Gastroesophageal sphincter (tissue), 3 donors: ENCODE measurements at regions not wholly inside any gene's neighbourhood (a gene's known extent, or its start where the extent isn't known, plus 50 kb on each side); places are given as distances from the start of the nearest gene placed in this dataset.

Experiments
- EP300 ChIP-seq: sonication (generic); formaldehyde crosslinking; IDR thresholded peaks from one replicate; pipeline ENCODE4 v1.6.1; 2017; ENCODE audit warnings: antibody characterized with exemption, mild to moderate bottlenecking
- POLR2A ChIP-seq, 2 donors: fragments of 450-650 bp; IDR thresholded peaks; one replicate each; pipeline ENCODE4 v1.6.1; 2017; ENCODE audit warnings: antibody characterized with exemption in 2 of 2, mild to moderate bottlenecking in 2 of 2, moderate library complexity in 1 of 2
- POLR2AphosphoS5 ChIP-seq: sonication (generic); formaldehyde crosslinking; IDR thresholded peaks from one replicate; pipeline ENCODE4 v1.6.1; 2017; ENCODE audit warnings: antibody characterized with exemption
- TF ChIP-seq, protein P1 (sequence below), 4 experiments: fragments of 200-600 bp in 2 of 4; fragments of 450-650 bp in 2 of 4; sonication (generic) in 1 of 4; IDR thresholded peaks; one replicate each; pipeline ENCODE4 v1.5.1; 2017 to 2019; ENCODE audit warnings: antibody characterized with exemption in 4 of 4, mild to moderate bottlenecking in 2 of 4, moderate library complexity in 2 of 4

GRCh38 chr13:108030769-108031168, 184.6 kb downstream of the LIG4 start:
- TF ChIP-seq, protein P1, sequence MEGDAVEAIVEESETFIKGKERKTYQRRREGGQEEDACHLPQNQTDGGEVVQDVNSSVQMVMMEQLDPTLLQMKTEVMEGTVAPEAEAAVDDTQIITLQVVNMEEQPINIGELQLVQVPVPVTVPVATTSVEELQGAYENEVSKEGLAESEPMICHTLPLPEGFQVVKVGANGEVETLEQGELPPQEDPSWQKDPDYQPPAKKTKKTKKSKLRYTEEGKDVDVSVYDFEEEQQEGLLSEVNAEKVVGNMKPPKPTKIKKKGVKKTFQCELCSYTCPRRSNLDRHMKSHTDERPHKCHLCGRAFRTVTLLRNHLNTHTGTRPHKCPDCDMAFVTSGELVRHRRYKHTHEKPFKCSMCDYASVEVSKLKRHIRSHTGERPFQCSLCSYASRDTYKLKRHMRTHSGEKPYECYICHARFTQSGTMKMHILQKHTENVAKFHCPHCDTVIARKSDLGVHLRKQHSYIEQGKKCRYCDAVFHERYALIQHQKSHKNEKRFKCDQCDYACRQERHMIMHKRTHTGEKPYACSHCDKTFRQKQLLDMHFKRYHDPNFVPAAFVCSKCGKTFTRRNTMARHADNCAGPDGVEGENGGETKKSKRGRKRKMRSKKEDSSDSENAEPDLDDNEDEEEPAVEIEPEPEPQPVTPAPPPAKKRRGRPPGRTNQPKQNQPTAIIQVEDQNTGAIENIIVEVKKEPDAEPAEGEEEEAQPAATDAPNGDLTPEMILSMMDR (IDR thresholded peaks at IDR 0.05), result no peak
- TF ChIP-seq POLR2A (IDR thresholded peaks at IDR 0.05) (no peak), EP300 (no peak), POLR2AphosphoS5 (no peak)
